Thyroid gland (tissue), 4 donors: ENCODE measurements at regions not wholly inside any gene's neighbourhood (a gene's known extent, or its start where the extent isn't known, plus 50 kb on each side); places are given as distances from the start of the nearest gene placed in this dataset.

Experiments
- CTCF ChIP-seq, 6 experiments: fragments of 200-600 bp in 3 of 6; fragments of 450-650 bp in 3 of 6; sonication (generic) in 3 of 6; IDR thresholded peaks; one replicate each; pipeline ENCODE4 v1.5.1; 2016 to 2019; ENCODE audit warnings: antibody characterized with exemption in 6 of 6, mild to moderate bottlenecking in 2 of 6, inconsistent platforms in 1 of 6, moderate library complexity in 1 of 6
- POLR2A ChIP-seq, 2 donors: fragments of 450-650 bp; IDR thresholded peaks; one replicate each; pipeline ENCODE4 v1.6.1; 2017; ENCODE audit warnings: antibody characterized with exemption in 2 of 2, mild to moderate bottlenecking in 2 of 2, moderate library complexity in 1 of 2

DNA sequence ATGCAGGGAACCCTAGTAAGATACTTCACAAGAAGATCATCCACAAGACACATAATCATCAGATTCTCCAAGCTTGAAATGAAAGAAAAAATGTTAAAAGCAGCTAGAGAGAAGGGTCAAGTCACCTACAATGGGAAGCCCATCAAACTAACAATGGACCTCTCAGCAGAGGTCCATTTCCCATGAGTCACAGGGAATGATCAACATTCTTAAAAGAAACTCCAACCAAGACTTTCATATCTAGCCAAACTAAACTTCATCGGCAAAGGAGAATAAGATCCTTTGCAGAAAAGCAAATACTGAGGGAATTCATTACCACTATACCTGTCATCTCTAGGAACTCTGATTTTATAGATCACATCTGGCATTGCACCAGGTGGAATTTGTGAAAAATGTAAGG is 52.9 kb upstream of the SPATA31E1 start:
- no peak for TF ChIP-seq POLR2A (IDR thresholded peaks at IDR 0.05)
- no peak for TF ChIP-seq CTCF (IDR thresholded peaks at IDR 0.05)
